Testis (tissue), 2 donors: ENCODE measurements at regions not wholly inside any gene's neighbourhood (a gene's known extent, or its start where the extent isn't known, plus 50 kb on each side); places are given as distances from the start of the nearest gene placed in this dataset.

Experiments used
- POLR2A ChIP-seq: fragments of 450-650 bp; IDR thresholded peaks from one replicate; pipeline ENCODE4 v1.6.1; 2017; ENCODE audit warnings: antibody characterized with exemption, mild to moderate bottlenecking, moderate library complexity
- TF ChIP-seq, protein P1 (sequence below), 3 experiments: fragments of 450-650 bp in 2 of 3; fragments of 200-600 bp in 1 of 3; sonication (generic) in 1 of 3; IDR thresholded peaks; one replicate each; pipeline ENCODE4 v1.5.1; 2016 to 2019; ENCODE audit warnings: antibody characterized with exemption in 3 of 3, mild to moderate bottlenecking in 2 of 3, moderate library complexity in 1 of 3

DNA sequence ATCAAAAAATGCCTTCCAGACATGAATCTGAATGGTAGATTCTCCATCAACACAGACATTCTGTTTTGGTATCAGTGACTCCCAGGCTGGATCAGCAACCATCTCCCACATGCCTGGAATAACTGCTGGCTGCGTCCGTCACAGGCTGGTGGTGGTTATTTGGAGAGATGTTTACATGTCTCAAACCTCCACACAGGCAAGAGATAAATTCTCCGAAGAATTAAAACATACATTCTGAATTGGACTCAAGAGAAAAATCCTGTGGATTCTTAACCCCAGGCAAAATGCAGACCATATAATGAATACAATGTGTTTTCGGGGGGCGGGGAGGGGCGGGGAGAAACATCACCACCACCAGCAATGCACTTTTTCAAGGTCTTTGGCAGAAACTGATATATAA is 108.2 kb downstream of the THBS2 start:
- TF ChIP-seq, protein P1, sequence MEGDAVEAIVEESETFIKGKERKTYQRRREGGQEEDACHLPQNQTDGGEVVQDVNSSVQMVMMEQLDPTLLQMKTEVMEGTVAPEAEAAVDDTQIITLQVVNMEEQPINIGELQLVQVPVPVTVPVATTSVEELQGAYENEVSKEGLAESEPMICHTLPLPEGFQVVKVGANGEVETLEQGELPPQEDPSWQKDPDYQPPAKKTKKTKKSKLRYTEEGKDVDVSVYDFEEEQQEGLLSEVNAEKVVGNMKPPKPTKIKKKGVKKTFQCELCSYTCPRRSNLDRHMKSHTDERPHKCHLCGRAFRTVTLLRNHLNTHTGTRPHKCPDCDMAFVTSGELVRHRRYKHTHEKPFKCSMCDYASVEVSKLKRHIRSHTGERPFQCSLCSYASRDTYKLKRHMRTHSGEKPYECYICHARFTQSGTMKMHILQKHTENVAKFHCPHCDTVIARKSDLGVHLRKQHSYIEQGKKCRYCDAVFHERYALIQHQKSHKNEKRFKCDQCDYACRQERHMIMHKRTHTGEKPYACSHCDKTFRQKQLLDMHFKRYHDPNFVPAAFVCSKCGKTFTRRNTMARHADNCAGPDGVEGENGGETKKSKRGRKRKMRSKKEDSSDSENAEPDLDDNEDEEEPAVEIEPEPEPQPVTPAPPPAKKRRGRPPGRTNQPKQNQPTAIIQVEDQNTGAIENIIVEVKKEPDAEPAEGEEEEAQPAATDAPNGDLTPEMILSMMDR (IDR thresholded peaks at IDR 0.05), result no peak
- no peak for TF ChIP-seq POLR2A
